ENCODE measurements at regions not wholly inside any gene's neighbourhood (a gene's known extent, or its start where the extent isn't known, plus 50 kb on each side); places are given as distances from the start of the nearest gene placed in this dataset.
A peak's percentile ranks its signal among the peaks of the same experiment; 100 is the strongest.

DNA sequence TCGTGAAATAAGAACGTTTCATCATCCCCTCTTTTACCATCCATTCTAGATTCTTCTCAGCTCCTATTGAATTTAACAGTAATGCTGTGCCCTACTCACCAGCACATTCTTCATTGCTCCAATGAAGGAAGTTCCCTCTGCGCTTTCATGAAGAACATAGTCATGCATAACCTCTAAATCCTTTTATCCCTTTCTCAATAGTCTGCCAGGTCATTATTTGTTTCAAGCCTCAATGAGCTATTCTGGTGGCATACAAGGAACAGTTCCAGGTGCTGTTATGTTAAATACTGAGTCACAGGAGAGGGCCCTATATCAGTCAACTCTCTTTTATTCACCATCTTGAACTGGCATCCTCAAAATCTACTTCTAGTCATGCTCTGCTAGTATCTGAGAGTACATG is 381.0 kb downstream of the GPATCH2 start:
- Histone ChIP-seq H3K36me3 (ENCODE audit: control insufficient read depth, insufficient read depth, low read length) (no peaks in the 10 kb centered on the region), H2AFZ (ENCODE audit: low read length) (no peak overlapping the region), H3K27ac (ENCODE audit: insufficient read depth, low read length) (no peak overlapping the region), H3K9me3 (ENCODE audit: control insufficient read depth, insufficient read depth, low read depth, low read length) (no peaks in the 10 kb centered on the region), H3K9ac (ENCODE audit: insufficient read depth, low read length) (no peak overlapping the region), H3K4me1 (ENCODE audit: control insufficient read depth, extremely low read depth, insufficient read depth, low read length) (no peaks in the 10 kb centered on the region), H3K4me2 (ENCODE audit: extremely low read depth, insufficient read depth, low read length) (no peak overlapping the region), H3K27me3 (ENCODE audit: control insufficient read depth, insufficient read depth, low read length) (no peaks in the 10 kb centered on the region), H4K20me1 (ENCODE audit: control insufficient read depth, extremely low read depth, insufficient read depth, low read length) (no peaks in the 10 kb centered on the region), H3K4me3 (replicated peaks in 1 of 4; ENCODE audit: control extremely low read depth in 1 of 4, insufficient read depth in 1 of 4, low read depth in 3 of 4, low read length in 4 of 4) (no peak overlapping the region), H3K79me2 (ENCODE audit: control insufficient read depth, insufficient read depth, low read length) (no peaks in the 10 kb centered on the region)
- no peak for TF ChIP-seq EZH2 (IDR thresholded peaks at IDR 0.05; ENCODE audit: low read length, missing control alignments)
- TF ChIP-seq, protein P1, sequence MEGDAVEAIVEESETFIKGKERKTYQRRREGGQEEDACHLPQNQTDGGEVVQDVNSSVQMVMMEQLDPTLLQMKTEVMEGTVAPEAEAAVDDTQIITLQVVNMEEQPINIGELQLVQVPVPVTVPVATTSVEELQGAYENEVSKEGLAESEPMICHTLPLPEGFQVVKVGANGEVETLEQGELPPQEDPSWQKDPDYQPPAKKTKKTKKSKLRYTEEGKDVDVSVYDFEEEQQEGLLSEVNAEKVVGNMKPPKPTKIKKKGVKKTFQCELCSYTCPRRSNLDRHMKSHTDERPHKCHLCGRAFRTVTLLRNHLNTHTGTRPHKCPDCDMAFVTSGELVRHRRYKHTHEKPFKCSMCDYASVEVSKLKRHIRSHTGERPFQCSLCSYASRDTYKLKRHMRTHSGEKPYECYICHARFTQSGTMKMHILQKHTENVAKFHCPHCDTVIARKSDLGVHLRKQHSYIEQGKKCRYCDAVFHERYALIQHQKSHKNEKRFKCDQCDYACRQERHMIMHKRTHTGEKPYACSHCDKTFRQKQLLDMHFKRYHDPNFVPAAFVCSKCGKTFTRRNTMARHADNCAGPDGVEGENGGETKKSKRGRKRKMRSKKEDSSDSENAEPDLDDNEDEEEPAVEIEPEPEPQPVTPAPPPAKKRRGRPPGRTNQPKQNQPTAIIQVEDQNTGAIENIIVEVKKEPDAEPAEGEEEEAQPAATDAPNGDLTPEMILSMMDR (conservative IDR thresholded peaks at IDR 0.05 in 1 of 2, IDR thresholded peaks at IDR 0.05 in 1 of 2; ENCODE audit: low read depth in 1 of 2, low read length in 2 of 2) = no peak
- DNase-seq (ENCODE audit: low read depth in 2 of 2) = no peak

DNA sequence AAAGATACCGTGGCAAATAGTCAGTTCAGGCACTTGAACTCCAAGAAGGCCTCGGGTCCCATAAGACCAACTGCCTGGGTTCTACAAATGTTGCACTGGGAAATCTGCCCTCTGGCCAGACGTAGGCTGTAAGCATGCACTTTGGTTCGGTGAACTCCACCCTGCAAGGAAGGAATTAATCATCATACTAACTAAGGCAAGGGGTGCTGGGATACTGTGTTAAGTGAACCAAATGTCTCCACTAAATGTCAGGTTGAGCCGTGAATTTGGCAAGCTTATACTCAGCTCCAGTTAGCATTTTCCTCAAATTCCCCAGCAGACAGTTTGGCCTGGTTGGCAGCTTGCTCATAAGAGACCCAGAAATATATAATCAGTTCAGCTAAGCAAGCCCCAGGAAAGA is 385.9 kb downstream of the GPATCH2 start:
- no peaks in the 10 kb centered on the region for H3K79me2 ChIP-seq (ENCODE audit: control insufficient read depth, insufficient read depth, low read length)
- no peaks in the 10 kb centered on the region for H4K20me1 ChIP-seq (ENCODE audit: control insufficient read depth, extremely low read depth, insufficient read depth, low read length)
- H3K4me3 ChIP-seq (replicated peaks in 1 of 4; ENCODE audit: control extremely low read depth in 1 of 4, insufficient read depth in 1 of 4, low read depth in 3 of 4, low read length in 4 of 4) = no peak overlapping the region
- no peaks in the 10 kb centered on the region for H3K27me3 ChIP-seq (ENCODE audit: control insufficient read depth, insufficient read depth, low read length)
- H2AFZ ChIP-seq (ENCODE audit: low read length) = no peak overlapping the region
- H3K4me2 ChIP-seq (ENCODE audit: extremely low read depth, insufficient read depth, low read length) = no peak overlapping the region
- H3K9me3 ChIP-seq (ENCODE audit: control insufficient read depth, insufficient read depth, low read depth, low read length) = no peaks in the 10 kb centered on the region
- DNase-seq (ENCODE audit: low read depth in 2 of 2) = peak in 1 of 2 donors; percentile 11
- H3K9ac ChIP-seq (ENCODE audit: insufficient read depth, low read length) = no peak overlapping the region
- no peak overlapping the region for H3K27ac ChIP-seq (ENCODE audit: insufficient read depth, low read length)
- no peaks in the 10 kb centered on the region for H3K4me1 ChIP-seq (ENCODE audit: control insufficient read depth, extremely low read depth, insufficient read depth, low read length)
- TF ChIP-seq EZH2 (IDR thresholded peaks at IDR 0.05; ENCODE audit: low read length, missing control alignments) = no peak
- TF ChIP-seq, protein P1 (conservative IDR thresholded peaks at IDR 0.05 in 1 of 2, IDR thresholded peaks at IDR 0.05 in 1 of 2; ENCODE audit: low read depth in 1 of 2, low read length in 2 of 2) = no peak
- H3K36me3 ChIP-seq (ENCODE audit: control insufficient read depth, insufficient read depth, low read length) = no peaks in the 10 kb centered on the region

DNA sequence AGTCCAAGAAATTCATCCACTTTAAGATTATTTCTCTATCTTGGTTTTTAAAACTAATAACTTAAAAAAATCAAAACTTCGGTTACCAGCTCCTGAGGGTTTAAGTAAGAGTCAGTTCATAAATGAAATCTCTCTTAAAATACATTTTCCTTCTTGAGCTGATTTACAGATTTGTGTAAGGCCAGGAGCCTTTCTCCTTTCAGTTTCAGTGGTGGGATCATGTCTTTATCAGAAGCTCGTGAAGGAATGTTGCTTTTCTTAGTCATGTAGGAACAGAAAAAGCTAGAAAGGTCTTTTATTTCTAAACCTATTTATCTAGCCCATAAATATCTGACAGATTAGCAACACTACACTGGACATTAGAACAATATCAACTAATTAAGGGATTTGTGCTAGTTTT is 390.2 kb downstream of the GPATCH2 start:
- H3K9ac ChIP-seq (ENCODE audit: insufficient read depth, low read length) = no peak overlapping the region
- H3K27ac ChIP-seq (ENCODE audit: insufficient read depth, low read length) = no peak overlapping the region
- no peaks in the 10 kb centered on the region for H3K36me3 ChIP-seq (ENCODE audit: control insufficient read depth, insufficient read depth, low read length)
- H3K4me2 ChIP-seq (ENCODE audit: extremely low read depth, insufficient read depth, low read length) = no peak overlapping the region
- TF ChIP-seq, protein P1 (conservative IDR thresholded peaks at IDR 0.05 in 1 of 2, IDR thresholded peaks at IDR 0.05 in 1 of 2; ENCODE audit: low read depth in 1 of 2, low read length in 2 of 2) = no peak
- no peak for TF ChIP-seq EZH2 (IDR thresholded peaks at IDR 0.05; ENCODE audit: low read length, missing control alignments)
- H3K9me3 ChIP-seq (ENCODE audit: control insufficient read depth, insufficient read depth, low read depth, low read length) = no peaks in the 10 kb centered on the region
- H2AFZ ChIP-seq (ENCODE audit: low read length) = no peak overlapping the region
- no peaks in the 10 kb centered on the region for H3K27me3 ChIP-seq (ENCODE audit: control insufficient read depth, insufficient read depth, low read length)
- H4K20me1 ChIP-seq (ENCODE audit: control insufficient read depth, extremely low read depth, insufficient read depth, low read length) = no peaks in the 10 kb centered on the region
- no peak for DNase-seq (ENCODE audit: low read depth in 2 of 2)
- H3K4me3 ChIP-seq (replicated peaks in 1 of 4; ENCODE audit: control extremely low read depth in 1 of 4, insufficient read depth in 1 of 4, low read depth in 3 of 4, low read length in 4 of 4) = no peak overlapping the region
- no peaks in the 10 kb centered on the region for H3K79me2 ChIP-seq (ENCODE audit: control insufficient read depth, insufficient read depth, low read length)
- H3K4me1 ChIP-seq (ENCODE audit: control insufficient read depth, extremely low read depth, insufficient read depth, low read length) = no peaks in the 10 kb centered on the region

Data from fibroblast of lung (primary cell).